Heart left ventricle (tissue), 16 donors: ENCODE measurements at regions not wholly inside any gene's neighbourhood (a gene's known extent, or its start where the extent isn't known, plus 50 kb on each side); places are given as distances from the start of the nearest gene placed in this dataset.

Source experiments
- ATAC-seq, 4 donors: fragments of 200-7000 bp; cut with Tn5 transposase; one replicate each; pipeline ENCODE4 v1.9.1; 2020 to 2022; ENCODE audit warnings: moderate library complexity in 4 of 4, mild to moderate bottlenecking in 3 of 4, moderate number of reproducible peaks in 1 of 4
- DNase-seq, 5 donors: peaks; one replicate each; pipeline ENCODE4 v3.0.0-alpha.2; 2020
- H3K27ac ChIP-seq, 12 donors: fragments of 200-600 bp; sonication (generic) in 4 of 12; one replicate each; pipeline versions ENCODE4 v1.5.0 to v1.8.0; 2016 to 2022; ENCODE audit warnings: mild to moderate bottlenecking in 2 of 12
- H3K27me3 ChIP-seq, 9 donors: fragments of 200-600 bp; sonication (generic) in 2 of 9; one replicate each; pipeline versions ENCODE4 v1.5.1 to v1.8.0; 2016 to 2022; ENCODE audit warnings: mild to moderate bottlenecking in 3 of 9
- H3K36me3 ChIP-seq, 9 donors: fragments of 200-600 bp; sonication (generic) in 2 of 9; one replicate each; pipeline versions ENCODE4 v1.5.0 to v1.8.0; 2018 to 2022; ENCODE audit warnings: mild to moderate bottlenecking in 2 of 9
- H3K4me1 ChIP-seq, 12 donors: fragments of 200-600 bp; sonication (generic) in 4 of 12; one replicate each; pipeline versions ENCODE4 v1.5.0 to v1.8.0; 2016 to 2022; ENCODE audit warnings: mild to moderate bottlenecking in 3 of 12
- H3K4me3 ChIP-seq, 12 donors: fragments of 200-600 bp; sonication (generic) in 4 of 12; one replicate each; pipeline versions ENCODE4 v1.5.0 to v1.8.0; 2017 to 2022; ENCODE audit warnings: mild to moderate bottlenecking in 9 of 12, moderate library complexity in 4 of 12
- H3K9me3 ChIP-seq, 12 donors: fragments of 200-600 bp; sonication (generic) in 4 of 12; one replicate each; pipeline versions ENCODE4 v1.5.0 to v1.8.0; 2016 to 2022; ENCODE audit warnings: mild to moderate bottlenecking in 1 of 12
- POLR2A ChIP-seq, 2 donors: fragments of 450-650 bp; IDR thresholded peaks; one replicate each; pipeline ENCODE4 v1.6.1; 2017; ENCODE audit warnings: antibody characterized with exemption in 2 of 2, mild to moderate bottlenecking in 2 of 2, moderate library complexity in 2 of 2
- WGBS, 4 donors: extraction: QIAGEN DNeasy Blood & Tissue Kit in 2 of 4; methylation state at CpG; one replicate each; pipeline versions ENCODE4 v1.1.5 to v1.1.7; 2013 to 2018; 5-methylcytosine and 5-hydroxymethylcytosine counted together
- intact Hi-C, 10 donors: fragments of 100-400 bp; cut with DNase I; formaldehyde crosslinking; loops; one replicate each; pipeline versions ENCODE4 v1.11.1 to v1.14.2; 2022
- TF ChIP-seq, protein P1 (sequence below), 12 donors: fragments of 200-600 bp; sonication (generic) in 4 of 12; IDR thresholded peaks; one replicate each; pipeline versions ENCODE4 v1.5.0 to v1.8.0; 2018 to 2022; ENCODE audit warnings: antibody characterized with exemption in 12 of 12, mild to moderate bottlenecking in 5 of 12
- donor health status: ischemic (EF 13 %, LVEDD 7.1; RV severe dilation, severe dysfunction).
- donor health status: healthy with polysubstance abuse.
- donor health status: DM: no; HTN: yes; CAD: no.
- donor health status: DM: no; HTN: no; CAD: no.
- donor health status: ischemic (EF 25% LVEDD 6.9; RV normal size, moderate dysfunction).
- donor health status: ischemic (EF 25% LVEDD 5.7; RV mildly dilated, moderate dysfunction).
- donor health status: healthy.
- donor health status: DM: yes; HTN: yes; CAD: no.
- donor health status: ischemic (EF 35%, LVEDD 5.7; RV mildly dilated, moderate dysfunction).
- donor health status: nonischemic (EF 11% LVEDD 7.7; RV severe dilation, severe dysfunction).
- donor health status: DM: yes; HTN: yes; CAD: no.
- donor health status: PGD.
- donor health status: ischemic (EF 29% LVEDD 5.4; RV normal size, mild dysfunction).
- donor health status: nonischemic (EF 23%, LVEDD 6.1; RV moderate dilation, normal function).

DNA sequence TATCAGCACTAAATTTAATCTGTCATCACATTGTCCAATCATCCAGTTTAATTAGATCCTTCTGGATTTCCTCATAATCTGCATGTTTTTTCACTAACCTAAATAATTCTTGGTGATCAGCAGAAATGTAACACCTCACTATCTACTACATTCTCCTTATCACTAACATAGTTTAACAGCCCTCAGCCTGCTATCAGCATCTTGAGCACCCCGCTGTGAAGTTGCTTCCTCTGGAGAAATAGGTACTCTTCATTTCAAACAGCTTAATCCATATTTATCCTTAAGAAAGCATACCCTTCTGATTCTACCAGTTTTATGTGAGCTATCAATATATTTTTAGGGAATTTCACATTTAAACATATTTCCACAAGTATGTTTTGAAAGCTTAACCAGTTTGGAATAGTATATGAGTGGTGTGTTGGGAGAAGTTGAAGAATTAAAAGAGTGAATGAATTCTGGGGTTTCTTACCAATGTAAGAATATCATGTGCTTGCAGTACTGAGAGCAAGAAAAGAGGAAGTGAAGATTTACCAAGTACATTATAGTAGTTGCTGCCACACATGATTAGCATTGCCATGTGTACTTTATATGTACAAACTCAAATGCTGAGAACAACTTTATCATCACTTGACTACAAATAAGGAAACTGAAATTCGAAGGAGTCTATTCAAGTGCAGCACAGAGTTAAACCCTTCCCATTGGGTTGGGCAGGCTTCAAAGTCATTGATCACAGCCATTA lies 771.1 kb upstream of the ADGRL4 start:
- no peak overlapping the region for H3K4me3 ChIP-seq
- intact Hi-C loops = no loop called here
- H3K27ac ChIP-seq = no peak overlapping the region
- H3K27me3 ChIP-seq = no peaks in the 10 kb centered on the region
- TF ChIP-seq, protein P1, sequence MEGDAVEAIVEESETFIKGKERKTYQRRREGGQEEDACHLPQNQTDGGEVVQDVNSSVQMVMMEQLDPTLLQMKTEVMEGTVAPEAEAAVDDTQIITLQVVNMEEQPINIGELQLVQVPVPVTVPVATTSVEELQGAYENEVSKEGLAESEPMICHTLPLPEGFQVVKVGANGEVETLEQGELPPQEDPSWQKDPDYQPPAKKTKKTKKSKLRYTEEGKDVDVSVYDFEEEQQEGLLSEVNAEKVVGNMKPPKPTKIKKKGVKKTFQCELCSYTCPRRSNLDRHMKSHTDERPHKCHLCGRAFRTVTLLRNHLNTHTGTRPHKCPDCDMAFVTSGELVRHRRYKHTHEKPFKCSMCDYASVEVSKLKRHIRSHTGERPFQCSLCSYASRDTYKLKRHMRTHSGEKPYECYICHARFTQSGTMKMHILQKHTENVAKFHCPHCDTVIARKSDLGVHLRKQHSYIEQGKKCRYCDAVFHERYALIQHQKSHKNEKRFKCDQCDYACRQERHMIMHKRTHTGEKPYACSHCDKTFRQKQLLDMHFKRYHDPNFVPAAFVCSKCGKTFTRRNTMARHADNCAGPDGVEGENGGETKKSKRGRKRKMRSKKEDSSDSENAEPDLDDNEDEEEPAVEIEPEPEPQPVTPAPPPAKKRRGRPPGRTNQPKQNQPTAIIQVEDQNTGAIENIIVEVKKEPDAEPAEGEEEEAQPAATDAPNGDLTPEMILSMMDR (IDR thresholded peaks at IDR 0.05) = no peak
- TF ChIP-seq POLR2A (IDR thresholded peaks at IDR 0.05) = no peak
- H3K9me3 ChIP-seq = no peaks in the 10 kb centered on the region
- ATAC-seq (no peak), DNase-seq (no peak)
- H3K4me1 ChIP-seq = no peaks in the 10 kb centered on the region
- H3K36me3 ChIP-seq = no peaks in the 10 kb centered on the region
- WGBS, 4 donors = 42 to 51% (median 49%) methylated on average over 2 of the region's 2 CpGs

GRCh38 chr1:79775402-79775801 lies 768.9 kb upstream of the ADGRL4 start:
- 76 to 87% (median 84%) methylated on average over 2 of the region's 2 CpGs for WGBS, 4 donors
- no peak for ATAC-seq

GRCh38 chr1:79773385-79773784 lies 766.9 kb upstream of the ADGRL4 start:
- H3K27me3 ChIP-seq = no peaks in the 10 kb centered on the region
- H3K9me3 ChIP-seq = no peaks in the 10 kb centered on the region
- no peak overlapping the region for H3K4me3 ChIP-seq
- ATAC-seq = no peak
- H3K4me1 ChIP-seq = no peaks in the 10 kb centered on the region
- H3K27ac ChIP-seq = no peak overlapping the region
- no peaks in the 10 kb centered on the region for H3K36me3 ChIP-seq
- 76 to 86% (median 81%) methylated on average over 2 of the region's 2 CpGs for WGBS, 4 donors
- intact Hi-C loops = no loop called here
- no peak for DNase-seq
- TF ChIP-seq, protein P1 (IDR thresholded peaks at IDR 0.05) = no peak
- TF ChIP-seq POLR2A (IDR thresholded peaks at IDR 0.05) = no peak

More at GRCh38 chr1:79775402-79775801, 768.9 kb upstream of the ADGRL4 start:
- Histone ChIP-seq H3K36me3 (no peaks in the 10 kb centered on the region), H3K9me3 (no peaks in the 10 kb centered on the region), H3K4me1 (no peaks in the 10 kb centered on the region), H3K27ac (no peak overlapping the region), H3K4me3 (no peak overlapping the region), H3K27me3 (no peaks in the 10 kb centered on the region)
- DNase-seq = no peak
- TF ChIP-seq, protein P1 (IDR thresholded peaks at IDR 0.05) = no peak
- no peak for TF ChIP-seq POLR2A (IDR thresholded peaks at IDR 0.05)
- intact Hi-C loops = no loop called here

DNA sequence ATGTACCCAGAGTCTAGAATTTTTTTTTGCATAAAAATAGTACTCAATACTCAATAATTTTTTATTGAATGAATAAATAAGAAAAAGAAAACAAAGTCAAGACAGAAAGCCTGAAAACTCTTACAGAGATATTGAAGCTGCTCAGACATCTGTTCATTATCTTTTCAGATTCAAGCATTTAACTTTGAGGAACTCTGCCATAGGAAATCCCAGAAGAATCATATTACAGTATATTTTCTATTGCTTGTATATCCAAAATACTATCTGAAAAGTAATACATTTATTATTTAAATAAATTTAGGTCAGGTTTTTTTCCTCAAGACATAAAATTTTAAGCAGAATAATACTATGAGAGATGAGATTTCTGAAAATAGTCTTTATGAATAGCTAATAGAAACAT lies 755.9 kb upstream of the ADGRL4 start:
- intact Hi-C loops = no loop called here
- Histone ChIP-seq H3K4me1 (no peaks in the 10 kb centered on the region), H3K4me3 (no peak overlapping the region), H3K9me3 (peaks cover 0 to 6% (median 0%) of the 10 kb centered on the region in 12 donors), H3K36me3 (no peaks in the 10 kb centered on the region), H3K27me3 (no peaks in the 10 kb centered on the region), H3K27ac (no peak overlapping the region)
- no peak for DNase-seq
- ATAC-seq = no peak
- TF ChIP-seq, protein P1 (IDR thresholded peaks at IDR 0.05) = no peak
- no peak for TF ChIP-seq POLR2A (IDR thresholded peaks at IDR 0.05)
